IMR-90 (cell line): ENCODE measurements at regions not wholly inside any gene's neighbourhood (a gene's known extent, or its start where the extent isn't known, plus 50 kb on each side); places are given as distances from the start of the nearest gene placed in this dataset.
A peak's percentile ranks its signal among the peaks of the same experiment; 100 is the strongest.

Experiments
- ATAC-seq: fragments of 200-7000 bp; cut with Tn5 transposase; 2 replicates; pipeline ENCODE4 v1.9.1; 2020; ENCODE audit warnings: low read depth, mild to moderate bottlenecking, moderate library complexity
- BruUV-seq: library from RNA; stranded (reverse); fragments of 400-500 nt; replicated peaks from 2 replicates; lab custom pipeline; 2021; lab: Mats Ljungman, UMichigan
- CTCF ChIA-PET: fragments of 300-600 bp; formaldehyde crosslinking; extraction: SDS; loops from one replicate; lab custom pipeline; 2021; ENCODE audit warnings: antibody characterized with exemption; lab: Yijun Ruan, JAX
- POLR2A ChIA-PET: fragments of 300-600 bp; sonication (Branson Sonifier 250); formaldehyde crosslinking; loops from one replicate; lab custom pipeline; 2022; ENCODE audit warnings: antibody characterized with exemption; ENCODE audit not compliant: unreplicated experiment; lab: Charles Lee
- DNase-seq: peaks from one replicate; pipeline ENCODE4 v3.0.0; 2013
- H2AFZ ChIP-seq: replicated peaks from 2 replicates; pipeline ENCODE3; 2013; ENCODE audit warnings: low read length, mild to moderate bottlenecking; ENCODE audit not compliant: poor library complexity
- H2AK5ac ChIP-seq: 2 replicates; pipeline ENCODE4 v1.6.1; 2013; ENCODE audit warnings: low read depth, low read length, inconsistent platforms
- H2AK9ac ChIP-seq: replicated peaks from 2 replicates; pipeline ENCODE3; 2013; ENCODE audit warnings: mild to moderate bottlenecking, low read depth, low read length, moderate library complexity; ENCODE audit not compliant: poor library complexity
- H2BK120ac ChIP-seq: 2 replicates; pipeline ENCODE4 v1.6.1; 2013; ENCODE audit warnings: low read depth, low read length, inconsistent platforms
- H2BK15ac ChIP-seq: 3 replicates; pipeline ENCODE4 v1.6.1; 2013; ENCODE audit warnings: low read depth, low read length, inconsistent platforms
- H2BK20ac ChIP-seq: 2 replicates; pipeline ENCODE4 v1.6.1; 2013; ENCODE audit warnings: low read depth, mild to moderate bottlenecking, inconsistent platforms, low read length, moderate library complexity
- H2BK5ac ChIP-seq: 2 replicates; pipeline ENCODE4 v1.6.1; 2013; ENCODE audit warnings: mild to moderate bottlenecking, low read depth, low read length, inconsistent platforms; ENCODE audit not compliant: poor library complexity, severe bottlenecking
- H3K14ac ChIP-seq: replicated peaks from 2 replicates; pipeline ENCODE4 v1.6.1; 2013; ENCODE audit warnings: low read depth, low read length, inconsistent platforms
- H3K18ac ChIP-seq: 2 replicates; pipeline ENCODE4 v1.6.1; 2013; ENCODE audit warnings: low read depth, low read length, control low read depth
- H3K23ac ChIP-seq: 2 replicates; pipeline ENCODE4 v1.6.1; 2013; ENCODE audit warnings: low read depth, low read length, inconsistent platforms
- H3K27ac ChIP-seq: 2 replicates; pipeline ENCODE4 v1.5.1; 2013; ENCODE audit warnings: mild to moderate bottlenecking, control low read depth, low read length; ENCODE audit not compliant: insufficient read depth
- H3K27me3 ChIP-seq: 2 replicates; pipeline ENCODE4 v1.6.1; 2013; ENCODE audit warnings: low read length; ENCODE audit not compliant: control insufficient read depth, insufficient read depth
- H3K36me3 ChIP-seq: 2 replicates; pipeline ENCODE4 v1.6.1; 2013; ENCODE audit warnings: low read length, mixed read lengths; ENCODE audit not compliant: control insufficient read depth, insufficient read depth
- H3K4ac ChIP-seq: 2 replicates; pipeline ENCODE4 v1.6.1; 2013; ENCODE audit warnings: low read depth, low read length, inconsistent platforms
- H3K4me1 ChIP-seq: 2 replicates; pipeline ENCODE4 v1.6.1; 2013; ENCODE audit warnings: low read length, mixed read lengths; ENCODE audit not compliant: control insufficient read depth, insufficient read depth
- H3K4me2 ChIP-seq: 2 replicates; pipeline ENCODE4 v1.6.1; 2013; ENCODE audit warnings: low read depth, mild to moderate bottlenecking, control low read depth, low read length, moderate library complexity
- H3K4me3 ChIP-seq: 2 replicates; pipeline ENCODE4 v1.5.1; 2013; ENCODE audit warnings: low read depth, mild to moderate bottlenecking, control low read depth, low read length, moderate library complexity; ENCODE audit not compliant: insufficient read depth
- H3K56ac ChIP-seq: 2 replicates; pipeline ENCODE4 v1.6.1; 2013; ENCODE audit warnings: low read length, inconsistent platforms; ENCODE audit not compliant: insufficient read depth; ENCODE audit errors: extremely low read depth
- H3K79me1 ChIP-seq, 2 experiments: 2 replicates each; pipeline ENCODE4 v1.6.1; 2013; ENCODE audit warnings: low read length in 2 of 2, inconsistent platforms in 1 of 2, low read depth in 1 of 2
- H3K9ac ChIP-seq: 2 replicates; pipeline ENCODE4 v1.6.1; 2013; ENCODE audit warnings: low read depth, low read length, control low read depth
- H3K9me1 ChIP-seq: 2 replicates; pipeline ENCODE4 v1.6.1; 2013; ENCODE audit warnings: low read length, inconsistent platforms; ENCODE audit not compliant: insufficient read depth
- H3K9me3 ChIP-seq: 2 replicates; pipeline ENCODE4 v1.6.1; 2013; ENCODE audit warnings: low read length; ENCODE audit not compliant: control insufficient read depth, insufficient read depth
- H4K20me1 ChIP-seq: 2 replicates; pipeline ENCODE4 v1.6.1; 2013; ENCODE audit warnings: low read length, inconsistent platforms; ENCODE audit not compliant: insufficient read depth
- H4K5ac ChIP-seq: 2 replicates; pipeline ENCODE4 v1.6.1; 2013; ENCODE audit warnings: mild to moderate bottlenecking, low read depth, low read length, control low read depth
- H4K8ac ChIP-seq, 2 experiments: 2 replicates each; pipeline ENCODE4 v1.6.1; 2013; ENCODE audit warnings: low read depth in 2 of 2, low read length in 2 of 2, control low read depth in 1 of 2, inconsistent platforms in 1 of 2
- H4K91ac ChIP-seq: 2 replicates; pipeline ENCODE4 v1.6.1; 2013; ENCODE audit warnings: low read depth, low read length, inconsistent platforms; ENCODE audit not compliant: insufficient read depth
- FOS ChIP-seq: fragments of 150-350 bp; IDR thresholded peaks from 2 replicates; pipeline ENCODE4 v1.6.1; 2016; ENCODE audit warnings: low read depth, low read length
- POLR2A ChIP-seq: IDR thresholded peaks from 2 replicates; pipeline ENCODE4 v1.6.1; 2012; ENCODE audit warnings: mild to moderate bottlenecking, low read depth, low read length
- WGBS, 2 experiments: methylation state at CpG; one replicate each; pipeline versions ENCODE4 v1.1.5 to v1.1.7; 2013; ENCODE audit warnings: missing lambda C conversion rate in 2 of 2; ENCODE audit not compliant: insufficient read length in 1 of 2; ENCODE audit errors: extremely low coverage in 2 of 2; 5-methylcytosine and 5-hydroxymethylcytosine counted together
- dilution Hi-C: fragments of 300-500 bp; cut with HindIII; formaldehyde crosslinking; loops from one replicate; pipeline ENCODE4 v1.14.3; 2018; ENCODE audit warnings: low sequenced_read_pairs; ENCODE audit not compliant: unreplicated experiment
- in situ Hi-C: fragments of 300-500 bp; cut with MboI; formaldehyde crosslinking; loops from 3 replicates; pipeline ENCODE4 v1.14.3; 2019; ENCODE audit warnings: low sequenced_read_pairs, inconsistent platforms, mixed read lengths
- intact Hi-C: fragments of 100-400 bp; cut with micrococcal nuclease; formaldehyde crosslinking; loops from 2 replicates; pipeline ENCODE4 v1.10.0; 2022

DNA sequence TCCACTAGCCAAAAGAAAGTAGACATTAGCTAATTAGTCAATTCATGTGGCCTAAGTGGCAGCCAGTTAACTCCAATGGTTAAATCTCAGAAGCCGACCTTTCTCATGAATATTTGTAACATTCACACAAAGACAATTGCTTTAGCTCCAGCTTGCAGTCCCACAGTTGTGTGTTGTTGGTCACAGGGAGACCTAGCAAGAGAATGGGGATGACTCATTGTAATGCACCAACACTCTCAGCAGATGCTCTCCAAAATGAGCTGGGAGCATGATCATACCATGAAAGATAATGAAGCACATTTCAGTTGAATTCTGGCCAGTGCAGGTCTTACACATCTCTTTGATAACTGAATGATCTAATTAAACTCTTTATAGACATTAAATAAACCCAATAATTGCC lies 160.4 kb downstream of the HLX start:
- Histone ChIP-seq H2AK5ac (no peak overlapping the region), H2BK120ac (no peak overlapping the region), H3K79me1 (no peaks in the 10 kb centered on the region), H4K8ac (no peak overlapping the region), H4K20me1 (no peaks in the 10 kb centered on the region), H2AFZ (no peak overlapping the region), H3K9ac (no peak overlapping the region), H3K18ac (no peak overlapping the region), H3K56ac (no peak overlapping the region), H2BK20ac (no peak overlapping the region), H3K14ac (no peak overlapping the region), H3K36me3 (no peaks in the 10 kb centered on the region), H2BK15ac (no peak overlapping the region; the same call in 2 of the 3 replicates), H3K4me3 (no peak overlapping the region), H4K5ac (no peak overlapping the region), H4K91ac (no peak overlapping the region), H2BK5ac (no peak overlapping the region), H3K27ac (no peak overlapping the region), H3K4me2 (no peak overlapping the region), H3K4me1 (no peaks in the 10 kb centered on the region; the same call in 1 of the 2 replicates), H3K4ac (no peak overlapping the region), H3K27me3 (no peaks in the 10 kb centered on the region), H3K9me3 (no peaks in the 10 kb centered on the region), H3K23ac (no peak overlapping the region), H2AK9ac (no peak overlapping the region), H3K9me1 (peaks cover 7% of the 10 kb centered on the region; the same call in 1 of the 2 replicates)
- TF ChIP-seq FOS (peak; percentile 51), POLR2A (no peak)
- in situ Hi-C loops (no loop called here), intact Hi-C loops (loop anchor here (10.0 kb wide), 1 partner anchor 395 kb away; no protein-coding TSS in a partner anchor), dilution Hi-C loops (no loop called here)
- DNase-seq = peak; percentile 75
- no CpG with 5 or more reads among the region's 1 CpG for WGBS, 2 experiments
- peak; percentile 59; the same call in 1 of the 2 replicates for ATAC-seq
- POLR2A ChIA-PET = no interaction called here
- no TSS peak for BruUV-seq
- CTCF ChIA-PET = interaction anchor here (0.6 kb wide), 1 partner anchor 132 kb away, joined by 5 read pairs; no protein-coding TSS in a partner anchor
